CD14-positive monocyte (primary cell): ENCODE measurements at regions not wholly inside any gene's neighbourhood (a gene's known extent, or its start where the extent isn't known, plus 50 kb on each side); places are given as distances from the start of the nearest gene placed in this dataset.

Experiments used
- DNase-seq, 3 donors: peaks; one replicate each; pipeline ENCODE4 v3.0.0-alpha.2; 2011 to 2022
- H2AFZ ChIP-seq: 2 replicates; pipeline ENCODE4 v1.6.0; 2012; ENCODE audit warnings: mild to moderate bottlenecking, low read depth, low read length, inconsistent platforms; ENCODE audit not compliant: insufficient read depth, poor library complexity, severe bottlenecking
- H3K27ac ChIP-seq, 2 donors: 1 replicate in 1 of 2; 2 replicates in 1 of 2; pipeline ENCODE4 v1.5.1; 2012 to 2013; ENCODE audit warnings: low read length in 2 of 2, control low read depth in 1 of 2, inconsistent platforms in 1 of 2, low read depth in 1 of 2, mild to moderate bottlenecking in 1 of 2
- H3K27me3 ChIP-seq, 2 donors: one replicate each; pipeline versions ENCODE4 v1.6.0 to v1.6.1; 2011 to 2013; ENCODE audit warnings: low read length in 2 of 2; ENCODE audit not compliant: control insufficient read depth in 2 of 2, insufficient read depth in 2 of 2
- H3K36me3 ChIP-seq, 2 donors: replicated peaks in 1 of 2; 1 replicate in 1 of 2; 2 replicates in 1 of 2; pipeline versions ENCODE4 v1.5.1 to v1.6.1; 2012 to 2013; ENCODE audit warnings: low read length in 2 of 2, control low read depth in 1 of 2, inconsistent platforms in 1 of 2, mild to moderate bottlenecking in 1 of 2; ENCODE audit not compliant: insufficient read depth in 2 of 2, control insufficient read depth in 1 of 2
- H3K4me1 ChIP-seq, 2 donors: 1 replicate in 1 of 2; 2 replicates in 1 of 2; pipeline versions ENCODE4 v1.5.1 to v1.6.1; 2012 to 2013; ENCODE audit warnings: low read length in 2 of 2, control low read depth in 1 of 2, inconsistent platforms in 1 of 2, mild to moderate bottlenecking in 1 of 2, moderate library complexity in 1 of 2; ENCODE audit not compliant: insufficient read depth in 2 of 2, control insufficient read depth in 1 of 2
- H3K4me2 ChIP-seq: replicated peaks from 2 replicates; pipeline ENCODE3; 2012; ENCODE audit warnings: low read length, moderate library complexity, mild to moderate bottlenecking; ENCODE audit not compliant: poor library complexity, severe bottlenecking; ENCODE audit errors: extremely low read depth
- H3K4me3 ChIP-seq, 3 experiments: fragments of 200-600 bp in 1 of 3; sonication (generic) in 1 of 3; replicated peaks in 1 of 3; 1 replicate in 2 of 3; 2 replicates in 1 of 3; pipeline ENCODE4 v1.5.1; 2011 to 2013; ENCODE audit warnings: low read length in 3 of 3, mild to moderate bottlenecking in 3 of 3, control low read depth in 2 of 3, low read depth in 2 of 3, inconsistent platforms in 1 of 3, moderate library complexity in 1 of 3
- H3K79me2 ChIP-seq: 2 replicates; pipeline ENCODE4 v1.6.0; 2012; ENCODE audit warnings: mild to moderate bottlenecking, control low read depth, inconsistent platforms, low read length, moderate library complexity; ENCODE audit not compliant: insufficient read depth
- H3K9ac ChIP-seq: 2 replicates; pipeline ENCODE4 v1.6.0; 2017; ENCODE audit warnings: low read length, mild to moderate bottlenecking; ENCODE audit not compliant: insufficient read depth, poor library complexity, severe bottlenecking
- H3K9me3 ChIP-seq, 2 donors: replicated peaks in 1 of 2; 1 replicate in 1 of 2; 2 replicates in 1 of 2; pipeline versions ENCODE4 v1.5.1 to v1.6.1; 2012 to 2013; ENCODE audit warnings: low read length in 2 of 2, control low read depth in 1 of 2; ENCODE audit not compliant: control insufficient read depth in 1 of 2, insufficient read depth in 1 of 2
- H4K20me1 ChIP-seq: 2 replicates; pipeline ENCODE4 v1.6.0; 2012; ENCODE audit warnings: mild to moderate bottlenecking, low read length, control low read depth, moderate library complexity; ENCODE audit not compliant: insufficient read depth
- H3K27ac Mint-ChIP-seq, 7 donors: one replicate each; pipeline ENCODE4 v1.8.0; 2020; ENCODE audit warnings: mild to moderate bottlenecking in 7 of 7, mixed read lengths in 7 of 7, moderate library complexity in 6 of 7, inconsistent platforms in 2 of 7
- H3K27me3 Mint-ChIP-seq, 3 donors: one replicate each; pipeline ENCODE4 v1.8.0; 2021 to 2022; ENCODE audit warnings: low read depth in 3 of 3, mild to moderate bottlenecking in 3 of 3, mixed read lengths in 3 of 3, moderate library complexity in 3 of 3, inconsistent platforms in 1 of 3
- H3K36me3 Mint-ChIP-seq, 2 donors: one replicate each; pipeline ENCODE4 v1.8.0; 2020; ENCODE audit warnings: mixed read lengths in 2 of 2, inconsistent platforms in 1 of 2, mild to moderate bottlenecking in 1 of 2
- H3K4me1 Mint-ChIP-seq: one replicate; pipeline ENCODE4 v1.8.0; 2020; ENCODE audit warnings: mild to moderate bottlenecking, mixed read lengths
- H3K4me3 Mint-ChIP-seq, 2 donors: one replicate each; pipeline ENCODE4 v1.8.0; 2020; ENCODE audit warnings: mild to moderate bottlenecking in 2 of 2, mixed read lengths in 2 of 2, moderate library complexity in 1 of 2
- H3K9me3 Mint-ChIP-seq, 7 donors: one replicate each; pipeline ENCODE4 v1.8.0; 2020 to 2022; ENCODE audit warnings: mixed read lengths in 7 of 7, mild to moderate bottlenecking in 6 of 7, moderate library complexity in 6 of 7, inconsistent platforms in 2 of 7
- WGBS: methylation state at CpG from one replicate; pipeline ENCODE4 v1.1.5; 2013; ENCODE audit warnings: missing lambda C conversion rate; ENCODE audit not compliant: insufficient coverage; 5-methylcytosine and 5-hydroxymethylcytosine counted together
- intact Hi-C, 2 donors: fragments of 100-400 bp; cut with micrococcal nuclease; formaldehyde crosslinking; loops; one replicate each; pipeline versions ENCODE4 v1.15.0 to v1.15.1; 2023
- TF ChIP-seq, protein P1 (sequence below): fragments of 200-600 bp; IDR thresholded peaks from one replicate; pipeline ENCODE4 v1.8.0; 2022; ENCODE audit warnings: antibody characterized with exemption, mild to moderate bottlenecking

DNA sequence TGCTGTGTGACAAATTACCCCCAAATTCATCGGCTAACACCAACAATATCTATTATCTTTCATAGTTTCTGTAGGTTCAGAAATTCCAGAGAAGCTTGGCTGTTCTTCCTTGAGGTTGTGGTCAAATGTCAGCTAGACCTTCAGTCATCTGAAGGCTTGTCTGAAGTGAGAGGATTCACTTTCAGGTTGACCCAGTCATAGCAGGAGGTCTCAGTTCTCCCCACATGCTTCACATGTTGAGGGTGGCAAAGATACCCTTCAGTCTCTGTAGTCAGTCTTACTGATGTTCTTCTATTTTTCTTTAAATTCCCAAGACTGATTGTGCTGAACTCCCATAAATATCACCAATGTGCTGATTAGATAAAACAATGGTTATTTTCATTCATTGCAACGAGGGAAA, 1692.0 kb downstream of the REEP3 start:
- peaks cover 2 to 9% (median 4%) of the 10 kb centered on the region in 7 donors for H3K9me3 Mint-ChIP-seq
- Histone ChIP-seq H3K4me3 (no peak overlapping the region), H3K27ac (no peak overlapping the region), H3K9me3 (no peaks in the 10 kb centered on the region), H3K4me1 (no peaks in the 10 kb centered on the region), H3K4me2 (no peak overlapping the region), H3K79me2 (no peaks in the 10 kb centered on the region), H4K20me1 (no peaks in the 10 kb centered on the region), H3K9ac (no peak overlapping the region), H3K36me3 (no peaks in the 10 kb centered on the region), H3K27me3 (no peaks in the 10 kb centered on the region), H2AFZ (no peak overlapping the region)
- no peak overlapping the region for H3K4me3 Mint-ChIP-seq
- no peak overlapping the region for H3K27ac Mint-ChIP-seq
- TF ChIP-seq, protein P1, sequence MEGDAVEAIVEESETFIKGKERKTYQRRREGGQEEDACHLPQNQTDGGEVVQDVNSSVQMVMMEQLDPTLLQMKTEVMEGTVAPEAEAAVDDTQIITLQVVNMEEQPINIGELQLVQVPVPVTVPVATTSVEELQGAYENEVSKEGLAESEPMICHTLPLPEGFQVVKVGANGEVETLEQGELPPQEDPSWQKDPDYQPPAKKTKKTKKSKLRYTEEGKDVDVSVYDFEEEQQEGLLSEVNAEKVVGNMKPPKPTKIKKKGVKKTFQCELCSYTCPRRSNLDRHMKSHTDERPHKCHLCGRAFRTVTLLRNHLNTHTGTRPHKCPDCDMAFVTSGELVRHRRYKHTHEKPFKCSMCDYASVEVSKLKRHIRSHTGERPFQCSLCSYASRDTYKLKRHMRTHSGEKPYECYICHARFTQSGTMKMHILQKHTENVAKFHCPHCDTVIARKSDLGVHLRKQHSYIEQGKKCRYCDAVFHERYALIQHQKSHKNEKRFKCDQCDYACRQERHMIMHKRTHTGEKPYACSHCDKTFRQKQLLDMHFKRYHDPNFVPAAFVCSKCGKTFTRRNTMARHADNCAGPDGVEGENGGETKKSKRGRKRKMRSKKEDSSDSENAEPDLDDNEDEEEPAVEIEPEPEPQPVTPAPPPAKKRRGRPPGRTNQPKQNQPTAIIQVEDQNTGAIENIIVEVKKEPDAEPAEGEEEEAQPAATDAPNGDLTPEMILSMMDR: no peak
- no peaks in the 10 kb centered on the region for H3K36me3 Mint-ChIP-seq
- no CpG with 5 or more reads among the region's 2 CpGs for whole genome bisulfite sequencing
- no peaks in the 10 kb centered on the region for H3K27me3 Mint-ChIP-seq
- no peak for DNase-seq
- H3K4me1 Mint-ChIP-seq: no peaks in the 10 kb centered on the region
- intact Hi-C loops: no loop called here

DNA sequence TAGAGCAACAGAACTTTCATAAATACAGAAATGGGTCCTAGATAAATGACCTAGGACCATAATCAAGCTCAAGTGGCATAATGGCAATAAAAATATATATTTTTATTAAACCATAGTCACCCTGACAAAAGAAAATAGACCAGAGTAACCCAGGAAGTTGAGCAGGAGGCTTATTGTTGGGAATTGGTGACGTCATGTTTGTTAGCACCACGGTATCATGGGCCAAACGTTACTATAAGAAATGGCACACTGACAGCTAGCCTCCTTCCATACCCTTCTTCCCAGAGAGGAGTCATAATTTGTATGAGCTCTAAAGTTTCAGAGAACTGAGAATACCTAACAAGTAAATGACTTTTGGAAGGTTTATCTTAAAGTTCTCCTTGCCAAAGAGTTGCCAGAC, 1698.2 kb downstream of the REEP3 start:
- Histone ChIP-seq H3K27me3 (no peaks in the 10 kb centered on the region), H3K4me2 (no peak overlapping the region), H3K27ac (no peak overlapping the region), H4K20me1 (no peaks in the 10 kb centered on the region), H3K4me1 (no peaks in the 10 kb centered on the region), H3K79me2 (no peaks in the 10 kb centered on the region), H3K9ac (no peak overlapping the region), H3K9me3 (no peaks in the 10 kb centered on the region), H3K4me3 (no peak overlapping the region), H2AFZ (no peak overlapping the region), H3K36me3 (no peaks in the 10 kb centered on the region)
- no peak for DNase-seq
- intact Hi-C loops: no loop called here
- Mint-ChIP-seq H3K4me1 (no peaks in the 10 kb centered on the region), H3K9me3 (peaks cover 0 to 11% (median 0%) of the 10 kb centered on the region in 7 donors), H3K27me3 (no peaks in the 10 kb centered on the region), H3K4me3 (no peak overlapping the region), H3K27ac (no peak overlapping the region), H3K36me3 (no peaks in the 10 kb centered on the region)
- no CpG with 5 or more reads among the region's 3 CpGs for WGBS
- TF ChIP-seq, protein P1: no peak
